GM18505 (cell line): ENCODE measurements at regions not wholly inside any gene's neighbourhood (a gene's known extent, or its start where the extent isn't known, plus 50 kb on each side); places are given as distances from the start of the nearest gene placed in this dataset.

Experiments used
- ATAC-seq: cut with Tn5 transposase; IDR thresholded peaks from one replicate; pipeline ENCODE4 v1.9.1; 2021; ENCODE audit not compliant: unreplicated experiment
- POLR2A ChIP-seq: IDR thresholded peaks from 4 replicates; pipeline ENCODE4 v1.6.1; 2011; ENCODE audit warnings: borderline replicate concordance; ENCODE audit not compliant: insufficient read depth, insufficient read length; ENCODE audit errors: extremely low read depth

- no peak for TF ChIP-seq POLR2A
- no peak for ATAC-seq
Measured at GRCh38 chr3:55300701-55301100, 186.4 kb downstream of the WNT5A start.

- no peak for TF ChIP-seq POLR2A
- ATAC-seq, result no peak
Measured at GRCh38 chr3:55297706-55298105, 189.4 kb downstream of the WNT5A start.

- TF ChIP-seq POLR2A, result no peak
- ATAC-seq, result no peak
Measured at GRCh38 chr3:55297245-55297644, 189.9 kb downstream of the WNT5A start.

- ATAC-seq, result no peak
- no peak for TF ChIP-seq POLR2A
Measured at GRCh38 chr3:55296791-55297190, 190.3 kb downstream of the WNT5A start.

GRCh38 chr3:55296030-55296429, 191.1 kb downstream of the WNT5A start:
- ATAC-seq, result no peak

GRCh38 chr3:55294557-55294956, 192.5 kb downstream of the WNT5A start:
- ATAC-seq, result no peak
- TF ChIP-seq POLR2A, result no peak

More at GRCh38 chr3:55296030-55296429, 191.1 kb downstream of the WNT5A start:
- no peak for TF ChIP-seq POLR2A

GRCh38 chr3:55292360-55292759, 194.7 kb downstream of the WNT5A start:
- no peak for TF ChIP-seq POLR2A

GRCh38 chr3:55288657-55289056, 198.4 kb downstream of the WNT5A start:
- TF ChIP-seq POLR2A, result no peak
- ATAC-seq, result no peak

More at GRCh38 chr3:55292360-55292759, 194.7 kb downstream of the WNT5A start:
- ATAC-seq, result no peak

- TF ChIP-seq POLR2A, result no peak
- no peak for ATAC-seq
Measured at GRCh38 chr3:55286693-55287092, 200.4 kb downstream of the WNT5A start.

- ATAC-seq, result no peak
- no peak for TF ChIP-seq POLR2A
Measured at GRCh38 chr3:55285156-55285555, 201.9 kb downstream of the WNT5A start.

- no peak for TF ChIP-seq POLR2A
- ATAC-seq, result no peak
Measured at GRCh38 chr3:55283441-55283925, 203.6 kb downstream of the WNT5A start.

GRCh38 chr3:55282994-55283393, 204.1 kb downstream of the WNT5A start:
- ATAC-seq, result no peak
- TF ChIP-seq POLR2A, result no peak

- no peak for TF ChIP-seq POLR2A
- no peak for ATAC-seq
Measured at GRCh38 chr3:55272031-55272645, 215.0 kb downstream of the WNT5A start.

GRCh38 chr3:55271549-55271948, 215.6 kb downstream of the WNT5A start:
- TF ChIP-seq POLR2A, result no peak
- no peak for ATAC-seq
